H1 (cell line): ENCODE measurements at regions not wholly inside any gene's neighbourhood (a gene's known extent, or its start where the extent isn't known, plus 50 kb on each side); places are given as distances from the start of the nearest gene placed in this dataset.

Experiments used
- CTBP2 ChIP-seq: IDR thresholded peaks from 2 replicates; pipeline ENCODE4 v1.7.0; 2011; ENCODE audit warnings: borderline replicate concordance, mild to moderate bottlenecking, moderate library complexity, mixed read lengths, low read length; ENCODE audit not compliant: insufficient read depth, insufficient read length
- TF ChIP-seq, protein P1 (sequence below): IDR thresholded peaks from 2 replicates; pipeline ENCODE4 v1.6.1; 2012; ENCODE audit warnings: low read length, inconsistent platforms

DNA sequence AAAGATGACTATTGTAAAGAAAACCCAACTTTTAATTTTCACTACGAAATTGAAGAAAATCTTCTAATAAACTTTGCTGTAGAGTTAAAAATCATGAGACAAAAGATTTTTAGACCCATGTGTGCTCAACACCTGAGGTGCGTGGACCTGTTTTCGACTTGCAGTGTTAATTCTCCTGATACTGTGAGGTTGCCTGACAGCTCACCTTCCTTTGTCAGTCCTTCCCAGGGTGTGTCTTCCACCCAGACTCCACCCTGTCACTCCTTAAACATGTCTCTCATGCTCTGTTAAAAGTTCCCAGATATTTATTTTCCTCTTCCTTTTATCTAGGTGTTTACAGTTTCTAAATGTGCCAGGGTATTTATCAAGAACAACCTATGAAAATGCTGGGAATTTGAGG, 151.3 kb upstream of the NT5E start (continued):
- TF ChIP-seq CTBP2, result no peak
- TF ChIP-seq, protein P1, sequence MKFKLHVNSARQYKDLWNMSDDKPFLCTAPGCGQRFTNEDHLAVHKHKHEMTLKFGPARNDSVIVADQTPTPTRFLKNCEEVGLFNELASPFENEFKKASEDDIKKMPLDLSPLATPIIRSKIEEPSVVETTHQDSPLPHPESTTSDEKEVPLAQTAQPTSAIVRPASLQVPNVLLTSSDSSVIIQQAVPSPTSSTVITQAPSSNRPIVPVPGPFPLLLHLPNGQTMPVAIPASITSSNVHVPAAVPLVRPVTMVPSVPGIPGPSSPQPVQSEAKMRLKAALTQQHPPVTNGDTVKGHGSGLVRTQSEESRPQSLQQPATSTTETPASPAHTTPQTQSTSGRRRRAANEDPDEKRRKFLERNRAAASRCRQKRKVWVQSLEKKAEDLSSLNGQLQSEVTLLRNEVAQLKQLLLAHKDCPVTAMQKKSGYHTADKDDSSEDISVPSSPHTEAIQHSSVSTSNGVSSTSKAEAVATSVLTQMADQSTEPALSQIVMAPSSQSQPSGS, result no peak
